ENCODE measurements at regions not wholly inside any gene's neighbourhood (a gene's known extent, or its start where the extent isn't known, plus 50 kb on each side); places are given as distances from the start of the nearest gene placed in this dataset.

GRCh38 chr2:62561586-62561985, 55.6 kb upstream of the TMEM17 start:
- Histone ChIP-seq H3K4me3 (replicated peaks in 1 of 3; ENCODE audit: insufficient read depth in 1 of 3, low read depth in 1 of 3, low read length in 3 of 3) (no peak overlapping the region), H3K36me3 (ENCODE audit: control insufficient read depth in 2 of 2, extremely low read depth in 1 of 2, insufficient read depth in 2 of 2, low read length in 2 of 2) (no peaks in the 10 kb centered on the region), H4K20me1 (replicated peaks; ENCODE audit: control insufficient read depth, extremely low read depth, insufficient read depth, low read length) (no peaks in the 10 kb centered on the region), H3K27me3 (ENCODE audit: control insufficient read depth in 2 of 2, insufficient read depth in 2 of 2, low read length in 2 of 2) (peaks cover 0 to 3% of the 10 kb centered on the region in 2 experiments), H3K79me2 (ENCODE audit: control insufficient read depth, insufficient read depth, low read length) (no peaks in the 10 kb centered on the region), H3K9me1 (replicated peaks; ENCODE audit: control insufficient read depth, extremely low read depth, insufficient read depth, low read length) (no peaks in the 10 kb centered on the region), H3K4me1 (ENCODE audit: control insufficient read depth, extremely low read depth, insufficient read depth, low read length) (peaks cover 4% of the 10 kb centered on the region), H3K27ac (ENCODE audit: insufficient read depth, low read depth, low read length) (no peak overlapping the region), H2AFZ (ENCODE audit: low read depth, low read length) (no peak overlapping the region), H3K9me3 (replicated peaks; ENCODE audit: control insufficient read depth, insufficient read depth, low read length) (no peaks in the 10 kb centered on the region), H3K9ac (replicated peaks; ENCODE audit: extremely low read depth, insufficient read depth, low read length) (no peak overlapping the region), H3K4me2 (ENCODE audit: insufficient read depth, low read length) (no peak overlapping the region)
- DNase-seq (ENCODE audit: low read depth, low spot score) (no peak), FAIRE-seq (no peak)
- ChIA-PET POLR2A (no interaction called here), CTCF (no interaction called here)
- BruUV-seq (replicated peaks), result no TSS peak
- intact Hi-C loops (cut with micrococcal nuclease), result no loop called here
- dilution Hi-C loops (cut with MboI; ENCODE audit: extremely low pct_ligation_motif_present, low sequenced_read_pairs), result no loop called here
- TF ChIP-seq MAX (IDR thresholded peaks at IDR 0.05; ENCODE audit: insufficient read depth, insufficient read length) (no peak), POLR2A (IDR thresholded peaks at IDR 0.05; ENCODE audit: low read depth, low read length) (no peak)

- ChIA-PET CTCF (interaction anchor here (1.5 kb wide), 1 partner anchor 102 kb away, joined by 5 read pairs; no protein-coding TSS in a partner anchor), POLR2A (no interaction called here)
- no peaks in the 10 kb centered on the region for H4K20me1 ChIP-seq (replicated peaks; ENCODE audit: control insufficient read depth, extremely low read depth, insufficient read depth, low read length)
- no peaks in the 10 kb centered on the region for H3K9me3 ChIP-seq (replicated peaks; ENCODE audit: control insufficient read depth, insufficient read depth, low read length)
- no peaks in the 10 kb centered on the region for H3K36me3 ChIP-seq (ENCODE audit: control insufficient read depth in 2 of 2, extremely low read depth in 1 of 2, insufficient read depth in 2 of 2, low read length in 2 of 2)
- no peak overlapping the region for H2AFZ ChIP-seq (ENCODE audit: low read depth, low read length)
- no peak overlapping the region for H3K4me2 ChIP-seq (ENCODE audit: insufficient read depth, low read length)
- TF ChIP-seq CTCF (IDR thresholded peaks at IDR 0.05; ENCODE audit: extremely low read depth in 1 of 2, insufficient read depth in 1 of 2, low read depth in 1 of 2, low read length in 2 of 2) (no peak), FOS (IDR thresholded peaks at IDR 0.05; ENCODE audit: borderline replicate concordance, insufficient read depth, low read length) (no peak), MYC (IDR thresholded peaks at IDR 0.05; ENCODE audit: low read depth, low read length) (no peak), GATA2 (IDR thresholded peaks at IDR 0.05; ENCODE audit: insufficient read depth, insufficient read length, low read depth, low read length) (no peak), JUN (IDR thresholded peaks at IDR 0.05; ENCODE audit: borderline replicate concordance, insufficient read depth, insufficient read length, low read depth) (no peak), EZH2 (IDR thresholded peaks at IDR 0.05; ENCODE audit: borderline replicate concordance, low read depth, low read length, severe bottlenecking) (no peak), POLR2AphosphoS5 (IDR thresholded peaks at IDR 0.05; ENCODE audit: insufficient read depth, low read depth, low read length) (no peak), MAX (IDR thresholded peaks at IDR 0.05; ENCODE audit: insufficient read depth, insufficient read length) (no peak), POLR2A (IDR thresholded peaks at IDR 0.05; ENCODE audit: low read depth, low read length) (no peak)
- dilution Hi-C loops (cut with MboI; ENCODE audit: extremely low pct_ligation_motif_present, low sequenced_read_pairs) (no loop called here), intact Hi-C loops (cut with micrococcal nuclease) (no loop called here)
- H3K27me3 ChIP-seq (ENCODE audit: control insufficient read depth in 2 of 2, insufficient read depth in 2 of 2, low read length in 2 of 2), result peaks cover 3 to 9% of the 10 kb centered on the region in 2 experiments
- H3K27ac ChIP-seq (ENCODE audit: insufficient read depth, low read depth, low read length), result no peak overlapping the region
- FAIRE-seq (no peak), DNase-seq (ENCODE audit: low read depth, low spot score) (no peak)
- no peaks in the 10 kb centered on the region for H3K4me1 ChIP-seq (ENCODE audit: control insufficient read depth, extremely low read depth, insufficient read depth, low read length)
- no peak overlapping the region for H3K4me3 ChIP-seq (replicated peaks in 1 of 3; ENCODE audit: insufficient read depth in 1 of 3, low read depth in 1 of 3, low read length in 3 of 3)
- no peaks in the 10 kb centered on the region for H3K9me1 ChIP-seq (replicated peaks; ENCODE audit: control insufficient read depth, extremely low read depth, insufficient read depth, low read length)
- H3K9ac ChIP-seq (replicated peaks; ENCODE audit: extremely low read depth, insufficient read depth, low read length), result no peak overlapping the region
- no peaks in the 10 kb centered on the region for H3K79me2 ChIP-seq (ENCODE audit: control insufficient read depth, insufficient read depth, low read length)
- BruUV-seq (replicated peaks), result no TSS peak
These were observed 53.6 kb upstream of the TMEM17 start for GRCh38 chr2:62559582-62559981.
